K562 (cell line): ENCODE measurements at regions not wholly inside any gene's neighbourhood (a gene's known extent, or its start where the extent isn't known, plus 50 kb on each side); places are given as distances from the start of the nearest gene placed in this dataset.

Experiments used
- ATAC-seq: fragments of 200-7000 bp; cut with Tn5 transposase; 3 replicates; pipeline ENCODE4 v1.9.1; 2020; ENCODE audit warnings: moderate library complexity
- BruUV-seq: library from RNA; stranded (reverse); fragments of 400-500 nt; replicated peaks from 2 replicates; lab custom pipeline; 2021; lab: Mats Ljungman, UMichigan
- CTCF ChIA-PET: fragments of 300-600 bp; formaldehyde crosslinking; extraction: SDS; loops from one replicate; lab custom pipeline; 2021; ENCODE audit warnings: low intra/inter-chr PET ratio; lab: Yijun Ruan, JAX
- POLR2A ChIA-PET: fragments of 300-600, 350-650 bp; sonication (Branson Sonifier 250); formaldehyde crosslinking; extraction: SDS; loops from one replicate; lab custom pipeline; 2021; ENCODE audit warnings: antibody characterized with exemption, inconsistent platforms; lab: Yijun Ruan, JAX
- DNase-seq, 4 experiments: peaks; one replicate each; pipeline versions ENCODE4 v3.0.0 to v3.0.0-alpha.2; 2011 to 2018; ENCODE audit warnings: low spot score in 3 of 4, mixed read lengths in 3 of 4; ENCODE audit errors: extremely low read depth in 1 of 4
- FAIRE-seq: peaks from 2 replicates; lab custom pipeline; 2011; peaks lifted over from hg19 to GRCh38; lab: Jason Lieb, UNC
- H2AFZ ChIP-seq: 2 replicates; pipeline ENCODE4 v1.6.0; 2011; ENCODE audit warnings: low read depth, low read length, control low read depth, inconsistent platforms
- H3K27ac ChIP-seq: fragments of 200-600 bp; 3 replicates; pipeline ENCODE4 v1.8.0; 2011; ENCODE audit warnings: low read depth, mild to moderate bottlenecking, control low read depth, inconsistent platforms, low read length, moderate library complexity, mixed read lengths; ENCODE audit errors: extremely low read depth
- H3K27me3 ChIP-seq, 2 experiments: fragments of 300-600 bp in 1 of 2; 2 replicates in 1 of 2; 3 replicates in 1 of 2; pipeline versions ENCODE4 v1.6.0 to v1.8.0; 2011; ENCODE audit warnings: inconsistent platforms in 2 of 2, low read length in 2 of 2, mild to moderate bottlenecking in 1 of 2, mixed read lengths in 1 of 2, moderate library complexity in 1 of 2; ENCODE audit not compliant: control insufficient read depth in 2 of 2, insufficient read depth in 2 of 2
- H3K36me3 ChIP-seq: fragments of 300-600 bp; 3 replicates; pipeline ENCODE4 v1.8.0; 2011; ENCODE audit warnings: mild to moderate bottlenecking, low read length, inconsistent platforms; ENCODE audit not compliant: control insufficient read depth, insufficient read depth
- H3K4me1 ChIP-seq, 2 experiments: fragments of 200-600 bp in 1 of 2; replicated peaks in 1 of 2; 2 replicates in 1 of 2; 3 replicates in 1 of 2; pipeline versions ENCODE4 v1.5.1 to v1.8.0; 2011; ENCODE audit warnings: inconsistent platforms in 2 of 2, low read length in 2 of 2, mild to moderate bottlenecking in 1 of 2, mixed read lengths in 1 of 2, moderate library complexity in 1 of 2; ENCODE audit not compliant: control insufficient read depth in 2 of 2, insufficient read depth in 2 of 2
- H3K4me2 ChIP-seq: 2 replicates; pipeline ENCODE4 v1.6.1; 2011; ENCODE audit warnings: low read length, control low read depth, inconsistent platforms, mixed read lengths; ENCODE audit not compliant: insufficient read depth
- H3K4me3 ChIP-seq: fragments of 200-600 bp; sonication (generic), shearing (Covaris generic); 2 replicates; pipeline ENCODE4 v1.5.1; 2016; ENCODE audit warnings: control low read depth, inconsistent platforms
- H3K79me2 ChIP-seq: fragments of 200-600 bp; 3 replicates; pipeline ENCODE4 v1.8.0; 2011; ENCODE audit warnings: low read length, inconsistent platforms; ENCODE audit not compliant: control insufficient read depth, insufficient read depth
- H3K9ac ChIP-seq, 2 experiments: 2 replicates each; pipeline versions ENCODE4 v1.6.0 to v1.6.1; 2011; ENCODE audit warnings: low read depth in 2 of 2, low read length in 2 of 2, control low read depth in 1 of 2, inconsistent platforms in 1 of 2, mild to moderate bottlenecking in 1 of 2, mixed read lengths in 1 of 2; ENCODE audit not compliant: insufficient read depth in 1 of 2
- H3K9me1 ChIP-seq: one replicate; pipeline ENCODE4 v1.6.0; 2011; ENCODE audit warnings: inconsistent platforms, mild to moderate bottlenecking, low read length, moderate library complexity; ENCODE audit not compliant: control insufficient read depth, insufficient read depth
- H3K9me3 ChIP-seq: replicated peaks from 2 replicates; pipeline ENCODE4 v1.5.1; 2011; ENCODE audit warnings: low read depth, low read length, inconsistent platforms; ENCODE audit not compliant: control insufficient read depth, insufficient read depth
- H4K20me1 ChIP-seq: replicated peaks from 2 replicates; pipeline ENCODE4 v1.6.1; 2011; ENCODE audit warnings: low read length, inconsistent platforms, mixed read lengths; ENCODE audit not compliant: control insufficient read depth, insufficient read depth
- CBFA2T3 ChIP-seq: fragments of 450-650 bp; IDR thresholded peaks from 2 replicates; pipeline ENCODE4 v1.6.1; 2017
- EP400 ChIP-seq: fragments of 450-650 bp; IDR thresholded peaks from 2 replicates; pipeline ENCODE4 v1.6.1; 2017; ENCODE audit warnings: antibody characterized with exemption, mild to moderate bottlenecking, moderate library complexity
- ETS2 ChIP-seq: IDR thresholded peaks from 2 replicates; pipeline ENCODE4 v1.6.1; 2016; ENCODE audit warnings: borderline replicate concordance, missing genetic modification characterization, mild to moderate bottlenecking, moderate library complexity, missing compliant biosample characterization; ENCODE audit not compliant: poor library complexity, severe bottlenecking
- KDM5B ChIP-seq: fragments of 200-600 bp; sonication (generic); IDR thresholded peaks from 2 replicates; pipeline ENCODE4 v1.6.1; 2012; ENCODE audit warnings: low read depth, mild to moderate bottlenecking, moderate library complexity, low read length, control low read depth, inconsistent platforms; ENCODE audit not compliant: insufficient replicate concordance
- MYBL2 ChIP-seq, 2 experiments: fragments of 450-650 bp in 1 of 2; sonication (generic) in 1 of 2; formaldehyde crosslinking in 1 of 2; IDR thresholded peaks; 2 replicates each; pipeline versions ENCODE4 v1.6.1 to v1.8.1; 2017 to 2022; ENCODE audit warnings: borderline replicate concordance in 1 of 2, inconsistent platforms in 1 of 2, low read depth in 1 of 2, mild to moderate bottlenecking in 1 of 2, missing genetic modification reagents in 1 of 2, moderate library complexity in 1 of 2
- NR4A1 ChIP-seq, 2 experiments: fragments of 250-450 bp in 1 of 2; fragments of 450-650 bp in 1 of 2; sonication (Bioruptor Pico) in 1 of 2; IDR thresholded peaks; 2 replicates each; pipeline versions ENCODE4 v1.4.0 to v1.6.1; 2016 to 2020; ENCODE audit warnings: mild to moderate bottlenecking in 2 of 2, missing compliant biosample characterization in 1 of 2, missing genetic modification characterization in 1 of 2, moderate library complexity in 1 of 2
- NUFIP1 ChIP-seq: fragments of 450-650 bp; IDR thresholded peaks from 2 replicates; pipeline ENCODE4 v1.6.1; 2018; ENCODE audit not compliant: partially characterized antibody
- PCBP1 ChIP-seq: fragments of 200-400 bp; formaldehyde crosslinking; IDR thresholded peaks from 2 replicates; pipeline ENCODE4 v1.6.1; 2018; ENCODE audit warnings: mild to moderate bottlenecking, low read depth, low read length; ENCODE audit not compliant: poor library complexity, severe bottlenecking
- RUNX1 ChIP-seq: sonication (generic); IDR thresholded peaks from 2 replicates; pipeline ENCODE4 v1.6.1; 2016; ENCODE audit warnings: antibody characterized with exemption, low read depth
- SIX5 ChIP-seq, 2 experiments: IDR thresholded peaks; 2 replicates each; pipeline ENCODE4 v1.6.1; 2011; ENCODE audit warnings: low read length in 2 of 2, borderline replicate concordance in 1 of 2, low read depth in 1 of 2, mild to moderate bottlenecking in 1 of 2, moderate library complexity in 1 of 2; ENCODE audit not compliant: insufficient read depth in 1 of 2
- SRSF7 ChIP-seq: fragments of 200-400 bp; formaldehyde crosslinking; optimal IDR thresholded peaks from 2 replicates; pipeline ENCODE3; 2017; ENCODE audit warnings: mild to moderate bottlenecking, low read depth, low read length
- TSC22D4 ChIP-seq: fragments of 450-650 bp; IDR thresholded peaks from 2 replicates; pipeline ENCODE4 v1.6.1; 2016; ENCODE audit warnings: missing genetic modification characterization, missing biosample characterization, control low read depth
- ZNF23 ChIP-seq: fragments of 250-450 bp; sonication (Bioruptor Pico); IDR thresholded peaks from 2 replicates; pipeline ENCODE4 v1.4.0; 2020; ENCODE audit warnings: mild to moderate bottlenecking
- ZNF282 ChIP-seq: sonication (generic); formaldehyde crosslinking; IDR thresholded peaks from 2 replicates; pipeline ENCODE4 v1.8.1; 2023; ENCODE audit warnings: missing genetic modification reagents
- WGBS: fragments of 100-300 bp; shearing (Covaris generic); methylation state at CpG from one replicate; pipeline ENCODE4 v1.1.6; 2016; ENCODE audit warnings: low coverage, mixed read lengths; ENCODE audit not compliant: insufficient coverage; ENCODE audit errors: missing lambda C conversion rate; 5-methylcytosine and 5-hydroxymethylcytosine counted together
- in situ Hi-C: fragments of 300-500 bp; cut with MboI; formaldehyde crosslinking; loops from 4 replicates; pipeline ENCODE4 v1.15.0; 2018; ENCODE audit warnings: inconsistent platforms, mixed read lengths
- intact Hi-C: fragments of 100-400 bp; cut with micrococcal nuclease; formaldehyde crosslinking; loops from 2 replicates; pipeline ENCODE4 v1.14.2; 2022
- TF ChIP-seq, protein P1 (sequence below), 2 experiments: IDR thresholded peaks; 2 replicates each; pipeline ENCODE4 v1.6.1; 2011; ENCODE audit warnings: borderline replicate concordance in 1 of 2, control low read depth in 1 of 2, low read depth in 1 of 2, low read length in 1 of 2, mild to moderate bottlenecking in 1 of 2, mixed read lengths in 1 of 2, moderate library complexity in 1 of 2; ENCODE audit not compliant: insufficient read depth in 1 of 2, insufficient read length in 1 of 2, poor library complexity in 1 of 2, severe bottlenecking in 1 of 2; ENCODE audit errors: extremely low read depth in 1 of 2
- TF ChIP-seq, protein P2 (sequence below): sonication (generic); formaldehyde crosslinking; IDR thresholded peaks from 2 replicates; pipeline ENCODE4 v1.8.0; 2022; ENCODE audit warnings: missing genetic modification reagents, mild to moderate bottlenecking, moderate library complexity, borderline replicate concordance
- TF ChIP-seq, protein P3 (sequence below): sonication (generic); formaldehyde crosslinking; IDR thresholded peaks from 2 replicates; pipeline ENCODE4 v1.8.0; 2022; ENCODE audit warnings: mild to moderate bottlenecking, missing genetic modification reagents

DNA sequence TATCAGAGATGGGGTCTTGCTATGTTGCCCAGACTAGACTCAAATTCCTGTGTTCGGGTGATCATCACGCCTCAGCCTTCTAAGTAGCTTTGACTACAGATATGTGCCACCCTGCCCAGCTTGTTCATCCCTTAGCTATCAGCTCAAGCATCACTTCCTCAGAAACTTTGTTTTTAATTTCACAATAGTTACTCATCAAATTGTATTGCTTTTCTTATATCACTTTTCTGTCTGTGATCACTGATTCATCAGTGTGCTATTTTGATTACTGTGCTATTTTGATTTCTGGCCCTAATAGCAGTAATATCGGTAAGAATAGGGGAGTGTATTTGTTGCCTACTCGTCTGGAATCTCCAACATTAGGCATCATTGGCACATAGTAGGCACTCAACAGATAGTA, 878.6 kb upstream of the PCDH20 start:
- H4K20me1 ChIP-seq = no peaks in the 10 kb centered on the region
- intact Hi-C loops = no loop called here
- FAIRE-seq (no peak), ATAC-seq (no peak), DNase-seq (no peak)
- no peak overlapping the region for H3K9ac ChIP-seq
- ChIA-PET CTCF (no interaction called here), POLR2A (no interaction called here)
- H3K4me2 ChIP-seq = no peak overlapping the region
- no TSS peak for BruUV-seq
- no peak overlapping the region for H3K4me3 ChIP-seq
- H3K27me3 ChIP-seq = no peaks in the 10 kb centered on the region
- no peak overlapping the region for H3K27ac ChIP-seq
- in situ Hi-C loops = no loop called here
- H3K36me3 ChIP-seq = no peaks in the 10 kb centered on the region
- WGBS = 0% methylated on average over 4 of the region's 4 CpGs
- no peaks in the 10 kb centered on the region for H3K79me2 ChIP-seq
- H3K9me1 ChIP-seq = no peaks in the 10 kb centered on the region
- no peaks in the 10 kb centered on the region for H3K9me3 ChIP-seq
- H3K4me1 ChIP-seq = no peaks in the 10 kb centered on the region
- TF ChIP-seq ETS2 (no peak), ZNF23 (no peak), ZNF282 (CRISPR knock-in tag) (no peak), PCBP1 (no peak), TSC22D4 (tag) (no peak), SRSF7 (no peak), RUNX1 (no peak), MYBL2 (IDR thresholded peaks at IDR 0.05; ENCODE audit: low read depth) (no peak), MYBL2 (CRISPR knock-in tag; IDR thresholded peaks at IDR 0.05; ENCODE audit: borderline replicate concordance) (no peak), KDM5B (no peak), SIX5 (IDR thresholded peaks at IDR 0.05; ENCODE audit: borderline replicate concordance in 1 of 2, insufficient read depth in 1 of 2, low read depth in 1 of 2, low read length in 2 of 2) (no peak), NR4A1 (CRISPR knock-in tag; IDR thresholded peaks at IDR 0.05) (no peak), NR4A1 (tag; IDR thresholded peaks at IDR 0.05) (no peak), EP400 (no peak), CBFA2T3 (no peak), NUFIP1 (no peak)
- TF ChIP-seq, protein P1, sequence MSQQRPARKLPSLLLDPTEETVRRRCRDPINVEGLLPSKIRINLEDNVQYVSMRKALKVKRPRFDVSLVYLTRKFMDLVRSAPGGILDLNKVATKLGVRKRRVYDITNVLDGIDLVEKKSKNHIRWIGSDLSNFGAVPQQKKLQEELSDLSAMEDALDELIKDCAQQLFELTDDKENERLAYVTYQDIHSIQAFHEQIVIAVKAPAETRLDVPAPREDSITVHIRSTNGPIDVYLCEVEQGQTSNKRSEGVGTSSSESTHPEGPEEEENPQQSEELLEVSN (IDR thresholded peaks at IDR 0.05; ENCODE audit: borderline replicate concordance in 1 of 2, extremely low read depth in 1 of 2, insufficient read depth in 1 of 2, insufficient read length in 1 of 2, low read depth in 1 of 2, low read length in 1 of 2, poor library complexity in 1 of 2, severe bottlenecking in 1 of 2) = no peak
- TF ChIP-seq, protein P2, sequence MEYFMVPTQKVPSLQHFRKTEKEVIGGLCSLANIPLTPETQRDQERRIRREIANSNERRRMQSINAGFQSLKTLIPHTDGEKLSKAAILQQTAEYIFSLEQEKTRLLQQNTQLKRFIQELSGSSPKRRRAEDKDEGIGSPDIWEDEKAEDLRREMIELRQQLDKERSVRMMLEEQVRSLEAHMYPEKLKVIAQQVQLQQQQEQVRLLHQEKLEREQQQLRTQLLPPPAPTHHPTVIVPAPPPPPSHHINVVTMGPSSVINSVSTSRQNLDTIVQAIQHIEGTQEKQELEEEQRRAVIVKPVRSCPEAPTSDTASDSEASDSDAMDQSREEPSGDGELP (CRISPR knock-in tag) = no peak
- TF ChIP-seq, protein P3, sequence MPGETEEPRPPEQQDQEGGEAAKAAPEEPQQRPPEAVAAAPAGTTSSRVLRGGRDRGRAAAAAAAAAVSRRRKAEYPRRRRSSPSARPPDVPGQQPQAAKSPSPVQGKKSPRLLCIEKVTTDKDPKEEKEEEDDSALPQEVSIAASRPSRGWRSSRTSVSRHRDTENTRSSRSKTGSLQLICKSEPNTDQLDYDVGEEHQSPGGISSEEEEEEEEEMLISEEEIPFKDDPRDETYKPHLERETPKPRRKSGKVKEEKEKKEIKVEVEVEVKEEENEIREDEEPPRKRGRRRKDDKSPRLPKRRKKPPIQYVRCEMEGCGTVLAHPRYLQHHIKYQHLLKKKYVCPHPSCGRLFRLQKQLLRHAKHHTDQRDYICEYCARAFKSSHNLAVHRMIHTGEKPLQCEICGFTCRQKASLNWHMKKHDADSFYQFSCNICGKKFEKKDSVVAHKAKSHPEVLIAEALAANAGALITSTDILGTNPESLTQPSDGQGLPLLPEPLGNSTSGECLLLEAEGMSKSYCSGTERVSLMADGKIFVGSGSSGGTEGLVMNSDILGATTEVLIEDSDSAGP (CRISPR knock-in tag) = no peak
- no peak overlapping the region for H2AFZ ChIP-seq
